ENCODE measurements at regions not wholly inside any gene's neighbourhood (a gene's known extent, or its start where the extent isn't known, plus 50 kb on each side); places are given as distances from the start of the nearest gene placed in this dataset.

DNA sequence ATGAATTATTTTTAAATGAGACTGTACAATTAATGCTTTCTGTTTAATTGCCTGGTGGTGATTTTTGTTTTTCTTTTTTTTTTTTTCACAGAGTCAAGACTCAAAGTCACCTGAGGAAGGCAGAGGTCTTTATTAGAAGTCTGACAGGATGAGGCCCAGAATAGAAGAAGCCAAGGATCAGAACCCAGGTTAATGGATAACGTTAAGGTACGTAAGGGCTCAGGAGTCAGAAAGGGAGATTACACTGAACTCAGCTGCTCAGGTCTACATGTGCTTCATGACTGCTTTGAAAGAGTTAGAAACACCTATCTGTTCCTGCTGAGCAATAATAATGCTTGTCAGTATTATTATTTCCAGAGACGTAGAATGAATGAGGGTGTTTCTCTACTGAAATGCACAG lies 196.5 kb downstream of the LRATD1 start:
- TF ChIP-seq CTCF (IDR thresholded peaks at IDR 0.05 in 8 of 11, conservative IDR thresholded peaks at IDR 0.05 in 3 of 11): no peak
- no peak for TF ChIP-seq POLR2A (IDR thresholded peaks at IDR 0.05)
- TF ChIP-seq POLR2AphosphoS5 (IDR thresholded peaks at IDR 0.05): no peak
